Nephron (organoid): ENCODE measurements at regions not wholly inside any gene's neighbourhood (a gene's known extent, or its start where the extent isn't known, plus 50 kb on each side); places are given as distances from the start of the nearest gene placed in this dataset.

Experiments used
- H3K27ac Mint-ChIP-seq, 3 experiments: 2 replicates each; pipeline ENCODE4 v1.8.0; 2020; ENCODE audit warnings: mixed read lengths in 3 of 3, mild to moderate bottlenecking in 2 of 3, moderate library complexity in 1 of 3
- H3K27me3 Mint-ChIP-seq: 2 replicates; pipeline ENCODE4 v1.8.0; 2021; ENCODE audit warnings: low read depth, mild to moderate bottlenecking, moderate library complexity, mixed read lengths
- H3K36me3 Mint-ChIP-seq: 2 replicates; pipeline ENCODE4 v1.8.0; 2020; ENCODE audit warnings: low read depth, mixed read lengths
- H3K4me1 Mint-ChIP-seq: 2 replicates; pipeline ENCODE4 v1.8.0; 2020; ENCODE audit warnings: mixed read lengths
- H3K4me3 Mint-ChIP-seq, 3 experiments: 2 replicates each; pipeline ENCODE4 v1.8.0; 2020; ENCODE audit warnings: mild to moderate bottlenecking in 3 of 3, mixed read lengths in 3 of 3, moderate library complexity in 2 of 3
- H3K9me3 Mint-ChIP-seq: 2 replicates; pipeline ENCODE4 v1.8.0; 2020; ENCODE audit warnings: mixed read lengths
- CTCF ChIP-seq, 3 experiments: fragments of 200-600 bp; sonication (generic); IDR thresholded peaks; one replicate each; pipeline ENCODE4 v1.5.0; 2021; ENCODE audit warnings: antibody characterized with exemption in 3 of 3; ENCODE audit not compliant: unreplicated experiment in 3 of 3

GRCh38 chr1:185561629-185562028, 172.6 kb upstream of the HMCN1 start:
- Mint-ChIP-seq H3K27me3 (peaks cover 3% of the 10 kb centered on the region), H3K27ac (no peak overlapping the region), H3K36me3 (no peaks in the 10 kb centered on the region), H3K9me3 (no peaks in the 10 kb centered on the region), H3K4me3 (no peak overlapping the region), H3K4me1 (no peaks in the 10 kb centered on the region)
- TF ChIP-seq CTCF (IDR thresholded peaks at IDR 0.05; ENCODE audit: unreplicated experiment in 3 of 3), result no peak

GRCh38 chr1:185560760-185561159, 173.4 kb upstream of the HMCN1 start:
- Mint-ChIP-seq H3K4me3 (no peak overlapping the region), H3K27ac (no peak overlapping the region), H3K9me3 (no peaks in the 10 kb centered on the region), H3K36me3 (no peaks in the 10 kb centered on the region), H3K27me3 (peaks cover 3% of the 10 kb centered on the region), H3K4me1 (no peaks in the 10 kb centered on the region)
- no peak for TF ChIP-seq CTCF (IDR thresholded peaks at IDR 0.05; ENCODE audit: unreplicated experiment in 3 of 3)

- Mint-ChIP-seq H3K4me1 (no peaks in the 10 kb centered on the region), H3K27ac (peak overlapping the region; percentile 73 to 86 (median 79))
These were observed 174.4 kb upstream of the HMCN1 start for GRCh38 chr1:185559684-185560331.

GRCh38 chr1:185559151-185559550, 175.0 kb upstream of the HMCN1 start:
- H3K4me1 Mint-ChIP-seq, result no peaks in the 10 kb centered on the region
- no peaks in the 10 kb centered on the region for H3K36me3 Mint-ChIP-seq
- no peak for TF ChIP-seq CTCF (IDR thresholded peaks at IDR 0.05; ENCODE audit: unreplicated experiment in 3 of 3)
- peak overlapping the region; percentile 73 to 86 (median 79) for H3K27ac Mint-ChIP-seq
- no peak overlapping the region for H3K4me3 Mint-ChIP-seq
- peaks cover 3% of the 10 kb centered on the region for H3K27me3 Mint-ChIP-seq
- no peaks in the 10 kb centered on the region for H3K9me3 Mint-ChIP-seq

More at GRCh38 chr1:185559684-185560331, 174.4 kb upstream of the HMCN1 start:
- no peak for TF ChIP-seq CTCF (IDR thresholded peaks at IDR 0.05; ENCODE audit: unreplicated experiment in 3 of 3)
- Mint-ChIP-seq H3K9me3 (no peaks in the 10 kb centered on the region), H3K36me3 (no peaks in the 10 kb centered on the region), H3K4me3 (no peak overlapping the region), H3K27me3 (peaks cover 3% of the 10 kb centered on the region)

GRCh38 chr1:185556561-185556960, 177.6 kb upstream of the HMCN1 start:
- H3K9me3 Mint-ChIP-seq, result no peaks in the 10 kb centered on the region
- H3K36me3 Mint-ChIP-seq, result no peaks in the 10 kb centered on the region
- no peaks in the 10 kb centered on the region for H3K27me3 Mint-ChIP-seq
- TF ChIP-seq CTCF (IDR thresholded peaks at IDR 0.05; ENCODE audit: unreplicated experiment in 3 of 3), result no peak
- H3K4me1 Mint-ChIP-seq, result no peaks in the 10 kb centered on the region
- no peak overlapping the region for H3K27ac Mint-ChIP-seq
- no peak overlapping the region for H3K4me3 Mint-ChIP-seq

GRCh38 chr1:185555743-185556142, 178.4 kb upstream of the HMCN1 start:
- H3K27ac Mint-ChIP-seq, result no peak overlapping the region
- TF ChIP-seq CTCF (IDR thresholded peaks at IDR 0.05; ENCODE audit: unreplicated experiment in 3 of 3), result no peak
- no peaks in the 10 kb centered on the region for H3K36me3 Mint-ChIP-seq
- H3K27me3 Mint-ChIP-seq, result no peaks in the 10 kb centered on the region
- no peak overlapping the region for H3K4me3 Mint-ChIP-seq
- no peaks in the 10 kb centered on the region for H3K4me1 Mint-ChIP-seq
- no peaks in the 10 kb centered on the region for H3K9me3 Mint-ChIP-seq
